H9 (cell line): ENCODE measurements at regions not wholly inside any gene's neighbourhood (a gene's known extent, or its start where the extent isn't known, plus 50 kb on each side); places are given as distances from the start of the nearest gene placed in this dataset.

Experiments used
- DNase-seq: peaks from one replicate; pipeline ENCODE4 v3.0.0-alpha.2; 2017
- H2AFZ ChIP-seq: one replicate; pipeline ENCODE4 v1.6.1; 2013; ENCODE audit warnings: mild to moderate bottlenecking, low read length, control low read depth, moderate library complexity
- H2AK5ac ChIP-seq: 2 replicates; pipeline ENCODE4 v1.6.1; 2013; ENCODE audit warnings: low read length, control low read depth, mixed read lengths; ENCODE audit not compliant: insufficient read length
- H2BK120ac ChIP-seq: one replicate; pipeline ENCODE4 v1.6.1; 2013; ENCODE audit warnings: low read depth, mild to moderate bottlenecking, low read length, control low read depth, inconsistent platforms; ENCODE audit not compliant: poor library complexity, severe bottlenecking
- H2BK12ac ChIP-seq: 2 replicates; pipeline ENCODE4 v1.6.1; 2013; ENCODE audit warnings: low read length, control low read depth, mixed read lengths, low read depth; ENCODE audit not compliant: insufficient read length
- H2BK15ac ChIP-seq: 2 replicates; pipeline ENCODE4 v1.6.1; 2013; ENCODE audit warnings: low read depth, low read length, control low read depth
- H2BK20ac ChIP-seq: one replicate; pipeline ENCODE4 v1.6.1; 2013; ENCODE audit warnings: low read depth, mild to moderate bottlenecking, low read length, control low read depth, inconsistent platforms; ENCODE audit not compliant: poor library complexity, severe bottlenecking
- H2BK5ac ChIP-seq: 2 replicates; pipeline ENCODE4 v1.6.1; 2013; ENCODE audit warnings: low read length, control low read depth, mixed read lengths; ENCODE audit not compliant: insufficient read length
- H3K14ac ChIP-seq: 2 replicates; pipeline ENCODE4 v1.6.1; 2013; ENCODE audit warnings: low read length, control low read depth; ENCODE audit not compliant: insufficient read depth
- H3K18ac ChIP-seq: 2 replicates; pipeline ENCODE4 v1.6.1; 2013; ENCODE audit warnings: low read depth, mild to moderate bottlenecking, mixed read lengths, low read length, control low read depth; ENCODE audit not compliant: insufficient read length
- H3K23ac ChIP-seq: 2 replicates; pipeline ENCODE4 v1.6.1; 2013; ENCODE audit warnings: low read length, control low read depth, mixed read lengths, low read depth; ENCODE audit not compliant: insufficient read length
- H3K23me2 ChIP-seq: 2 replicates; pipeline ENCODE4 v1.6.1; 2013; ENCODE audit warnings: low read depth, mild to moderate bottlenecking, mixed read lengths, low read length, control low read depth; ENCODE audit not compliant: insufficient read length, poor library complexity, severe bottlenecking
- H3K27ac ChIP-seq: 2 replicates; pipeline ENCODE4 v1.5.1; 2013; ENCODE audit warnings: low read length, control low read depth, mixed read lengths, low read depth; ENCODE audit not compliant: insufficient read length
- H3K27me3 ChIP-seq: 2 replicates; pipeline ENCODE4 v1.6.1; 2013; ENCODE audit warnings: low read length, control low read depth, inconsistent platforms; ENCODE audit not compliant: insufficient read depth
- H3K4ac ChIP-seq: 2 replicates; pipeline ENCODE4 v1.6.1; 2013; ENCODE audit warnings: low read depth, mild to moderate bottlenecking, control low read depth, inconsistent platforms, low read length, moderate library complexity
- H3K4me1 ChIP-seq: 2 replicates; pipeline ENCODE4 v1.6.1; 2013; ENCODE audit warnings: low read length, control low read depth, inconsistent platforms; ENCODE audit not compliant: insufficient read depth
- H3K4me2 ChIP-seq: 2 replicates; pipeline ENCODE4 v1.6.1; 2013; ENCODE audit warnings: low read length, control low read depth, mixed read lengths; ENCODE audit not compliant: insufficient read length, insufficient read depth
- H3K56ac ChIP-seq: 2 replicates; pipeline ENCODE4 v1.6.1; 2013; ENCODE audit warnings: low read depth, mild to moderate bottlenecking, mixed read lengths, low read length, control low read depth; ENCODE audit not compliant: insufficient read length
- H3K79me1 ChIP-seq: 2 replicates; pipeline ENCODE4 v1.6.1; 2013; ENCODE audit warnings: low read depth, mild to moderate bottlenecking, moderate library complexity, low read length, control low read depth, inconsistent platforms; ENCODE audit not compliant: insufficient read depth, poor library complexity, severe bottlenecking
- H3K79me2 ChIP-seq: 2 replicates; pipeline ENCODE4 v1.6.1; 2013; ENCODE audit warnings: low read length, control low read depth, inconsistent platforms; ENCODE audit not compliant: insufficient read depth
- H3K9ac ChIP-seq: 2 replicates; pipeline ENCODE4 v1.6.1; 2013; ENCODE audit warnings: low read length, control low read depth, mixed read lengths; ENCODE audit not compliant: insufficient read length; ENCODE audit errors: extremely low read depth
- H3K9me3 ChIP-seq: one replicate; pipeline ENCODE4 v1.6.1; 2013; ENCODE audit warnings: low read depth, low read length, inconsistent platforms; ENCODE audit not compliant: control insufficient read depth
- H3T11ph ChIP-seq: one replicate; pipeline ENCODE4 v1.6.1; 2013; ENCODE audit warnings: mild to moderate bottlenecking, low read length, control low read depth, inconsistent platforms
- H4K20me1 ChIP-seq: one replicate; pipeline ENCODE4 v1.6.1; 2013; ENCODE audit not compliant: control insufficient read depth, insufficient read length, insufficient read depth
- H4K5ac ChIP-seq: 2 replicates; pipeline ENCODE4 v1.6.1; 2013; ENCODE audit warnings: low read depth, mild to moderate bottlenecking, mixed read lengths, low read length, control low read depth; ENCODE audit not compliant: insufficient read length
- H4K8ac ChIP-seq: replicated peaks from 2 replicates; pipeline ENCODE4 v1.6.1; 2013; ENCODE audit warnings: low read length, control low read depth, mixed read lengths, low read depth; ENCODE audit not compliant: insufficient read length
- H4K91ac ChIP-seq: 2 replicates; pipeline ENCODE4 v1.6.1; 2013; ENCODE audit warnings: low read depth, mild to moderate bottlenecking, moderate library complexity, mixed read lengths, low read length, control low read depth; ENCODE audit not compliant: insufficient read length
- H3K27ac Mint-ChIP-seq, 3 experiments: 2 replicates in 2 of 3; 3 replicates in 1 of 3; pipeline ENCODE4 v1.8.0; 2020 to 2021; ENCODE audit warnings: mixed read lengths in 3 of 3, mild to moderate bottlenecking in 1 of 3, moderate library complexity in 1 of 3
- H3K27me3 Mint-ChIP-seq: 2 replicates; pipeline ENCODE4 v1.8.0; 2021; ENCODE audit warnings: low read depth, mild to moderate bottlenecking, moderate library complexity, mixed read lengths
- H3K36me3 Mint-ChIP-seq, 3 experiments: 2 replicates in 2 of 3; 3 replicates in 1 of 3; pipeline ENCODE4 v1.8.0; 2020 to 2021; ENCODE audit warnings: low read depth in 3 of 3, mixed read lengths in 3 of 3; ENCODE audit not compliant: insufficient read depth in 1 of 3
- H3K4me1 Mint-ChIP-seq, 2 experiments: 2 replicates each; pipeline ENCODE4 v1.8.0; 2020; ENCODE audit warnings: mixed read lengths in 2 of 2
- H3K4me3 Mint-ChIP-seq, 2 experiments: 2 replicates in 1 of 2; 3 replicates in 1 of 2; pipeline ENCODE4 v1.8.0; 2020 to 2021; ENCODE audit warnings: mild to moderate bottlenecking in 2 of 2, mixed read lengths in 2 of 2, moderate library complexity in 1 of 2
- H3K9me3 Mint-ChIP-seq, 2 experiments: 2 replicates in 1 of 2; 3 replicates in 1 of 2; pipeline ENCODE4 v1.8.0; 2020; ENCODE audit warnings: mild to moderate bottlenecking in 2 of 2, mixed read lengths in 2 of 2, moderate library complexity in 1 of 2
- WGBS: extraction: QIAGEN DNeasy Blood & Tissue Kit; methylation state at CpG from one replicate; pipeline ENCODE4 v1.1.7; 2013; ENCODE audit warnings: missing lambda C conversion rate, low lambda C conversion rate, mixed read lengths; ENCODE audit not compliant: insufficient read length; ENCODE audit errors: extremely low coverage; 5-methylcytosine and 5-hydroxymethylcytosine counted together
- TF ChIP-seq, protein P1 (sequence below): fragments of 200-600 bp; sonication (generic); conservative IDR thresholded peaks from 3 replicates; pipeline ENCODE4 v1.8.0; 2021; ENCODE audit warnings: antibody characterized with exemption, mild to moderate bottlenecking

DNA sequence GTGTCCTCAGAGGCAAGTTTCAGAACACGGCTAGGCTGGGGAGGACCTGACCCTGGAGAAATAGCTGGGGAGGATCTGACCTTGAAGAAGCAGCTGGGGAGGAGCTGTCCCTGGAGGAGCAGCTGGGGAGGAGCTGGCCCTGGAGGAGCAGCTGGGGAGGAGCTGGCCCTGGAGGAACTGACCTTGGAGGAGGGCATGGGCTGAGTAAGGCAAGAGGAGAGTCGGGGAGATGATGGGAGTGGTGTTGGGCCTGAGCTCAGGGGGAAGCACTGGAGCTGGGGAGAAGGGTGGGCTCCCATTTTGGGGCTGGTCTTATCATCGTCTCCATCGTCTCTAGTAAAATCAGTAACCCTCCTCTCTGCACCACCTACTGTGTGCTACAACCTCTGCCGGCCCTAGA, 179.8 kb upstream of the SHH start:
- no peak overlapping the region for H2BK20ac ChIP-seq
- no peak overlapping the region for H4K91ac ChIP-seq
- H3K4me3 Mint-ChIP-seq: no peak overlapping the region
- H2BK12ac ChIP-seq: no peak overlapping the region
- no peak for DNase-seq
- H3K4me2 ChIP-seq: no peak overlapping the region
- H3K56ac ChIP-seq: no peak overlapping the region
- no peak overlapping the region for H4K5ac ChIP-seq
- H3K79me2 ChIP-seq: no peaks in the 10 kb centered on the region
- H3K9me3 ChIP-seq: no peaks in the 10 kb centered on the region
- H3K9ac ChIP-seq: no peak overlapping the region
- H3K23me2 ChIP-seq: no peaks in the 10 kb centered on the region
- H2BK15ac ChIP-seq: no peak overlapping the region
- H3K4me1 ChIP-seq: no peaks in the 10 kb centered on the region
- no peak overlapping the region for H3K27ac ChIP-seq
- TF ChIP-seq, protein P1, sequence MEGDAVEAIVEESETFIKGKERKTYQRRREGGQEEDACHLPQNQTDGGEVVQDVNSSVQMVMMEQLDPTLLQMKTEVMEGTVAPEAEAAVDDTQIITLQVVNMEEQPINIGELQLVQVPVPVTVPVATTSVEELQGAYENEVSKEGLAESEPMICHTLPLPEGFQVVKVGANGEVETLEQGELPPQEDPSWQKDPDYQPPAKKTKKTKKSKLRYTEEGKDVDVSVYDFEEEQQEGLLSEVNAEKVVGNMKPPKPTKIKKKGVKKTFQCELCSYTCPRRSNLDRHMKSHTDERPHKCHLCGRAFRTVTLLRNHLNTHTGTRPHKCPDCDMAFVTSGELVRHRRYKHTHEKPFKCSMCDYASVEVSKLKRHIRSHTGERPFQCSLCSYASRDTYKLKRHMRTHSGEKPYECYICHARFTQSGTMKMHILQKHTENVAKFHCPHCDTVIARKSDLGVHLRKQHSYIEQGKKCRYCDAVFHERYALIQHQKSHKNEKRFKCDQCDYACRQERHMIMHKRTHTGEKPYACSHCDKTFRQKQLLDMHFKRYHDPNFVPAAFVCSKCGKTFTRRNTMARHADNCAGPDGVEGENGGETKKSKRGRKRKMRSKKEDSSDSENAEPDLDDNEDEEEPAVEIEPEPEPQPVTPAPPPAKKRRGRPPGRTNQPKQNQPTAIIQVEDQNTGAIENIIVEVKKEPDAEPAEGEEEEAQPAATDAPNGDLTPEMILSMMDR: no peak
- H3K79me1 ChIP-seq: no peaks in the 10 kb centered on the region
- no peak overlapping the region for H3K18ac ChIP-seq
- no peak overlapping the region for H2AFZ ChIP-seq
- H2BK5ac ChIP-seq: no peak overlapping the region
- no peak overlapping the region for H3K4ac ChIP-seq
- no peak overlapping the region for H3K23ac ChIP-seq
- H3K27ac Mint-ChIP-seq: no peak overlapping the region
- no CpG with 5 or more reads among the region's 5 CpGs for WGBS
- H3K27me3 ChIP-seq: no peaks in the 10 kb centered on the region
- H2BK120ac ChIP-seq: no peak overlapping the region
- H4K8ac ChIP-seq: no peak overlapping the region
- no peaks in the 10 kb centered on the region; a peak in 1 of 7 replicates for H3K36me3 Mint-ChIP-seq
- H3K9me3 Mint-ChIP-seq: peaks cover 12 to 25% of the 10 kb centered on the region in 2 experiments
- H3K27me3 Mint-ChIP-seq: peaks cover 17% of the 10 kb centered on the region
- H2AK5ac ChIP-seq: no peak overlapping the region
- H4K20me1 ChIP-seq: no peaks in the 10 kb centered on the region
- no peak overlapping the region; the same call in 1 of the 2 replicates for H3K14ac ChIP-seq
- no peaks in the 10 kb centered on the region for H3K4me1 Mint-ChIP-seq
- no peak overlapping the region for H3T11ph ChIP-seq
